DMS79 (cell line): ENCODE measurements at regions not wholly inside any gene's neighbourhood (a gene's known extent, or its start where the extent isn't known, plus 50 kb on each side); places are given as distances from the start of the nearest gene placed in this dataset.

ENCODE experiments used
- DNase-seq: peaks from one replicate; lab custom pipeline; 2025; lab: John Stamatoyannopoulos, UW

- DNase-seq, result no peak
These were observed 600.9 kb downstream of the PLCL1 start for GRCh38 chr2:198405311-198405710.

DNA sequence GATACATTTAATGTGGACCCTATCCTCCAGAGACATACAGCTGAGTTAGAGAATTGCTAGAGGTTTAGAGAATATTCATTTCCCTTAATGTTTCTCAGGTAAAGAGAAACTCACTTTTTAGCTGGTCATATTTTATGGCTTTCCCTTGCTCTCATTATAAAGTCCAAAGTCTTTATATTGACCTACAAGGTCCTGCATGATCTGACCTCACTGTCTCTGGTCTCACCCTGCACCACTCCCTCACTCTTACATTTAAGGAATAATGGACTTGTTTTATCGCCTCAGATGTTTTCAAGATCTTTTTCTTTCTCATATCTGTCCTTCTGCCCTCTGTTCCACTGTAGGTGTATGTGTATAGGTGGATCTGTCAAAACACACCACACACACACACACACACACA, 597.3 kb downstream of the PLCL1 start:
- DNase-seq, result no peak

DNA sequence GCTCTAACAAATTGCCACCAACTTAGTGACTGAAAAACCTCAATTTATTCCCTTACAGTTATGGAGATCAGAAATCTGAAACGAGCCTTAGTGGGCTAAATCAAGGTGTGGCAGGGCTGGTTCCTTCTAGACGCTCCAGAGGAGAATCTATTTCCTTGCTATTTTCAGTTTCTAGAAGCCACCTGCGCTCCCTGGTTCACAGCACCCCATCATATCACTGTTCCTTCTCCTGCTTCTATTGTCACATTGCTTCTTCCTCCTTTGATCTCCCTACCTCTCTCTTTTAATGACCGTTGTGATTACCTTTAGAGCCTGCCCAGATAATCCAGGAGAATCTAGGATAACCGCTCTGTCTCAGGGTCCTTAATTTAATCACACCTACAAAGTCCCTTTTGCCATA, 596.6 kb downstream of the PLCL1 start:
- DNase-seq, result no peak

GRCh38 chr2:198394208-198394607, 589.8 kb downstream of the PLCL1 start:
- DNase-seq, result no peak

- no peak for DNase-seq
These were observed 586.3 kb downstream of the PLCL1 start for GRCh38 chr2:198390670-198391069.

GRCh38 chr2:198387677-198388076, 583.3 kb downstream of the PLCL1 start:
- DNase-seq, result no peak

- no peak for DNase-seq
These were observed 581.5 kb downstream of the PLCL1 start for GRCh38 chr2:198385856-198386255.

GRCh38 chr2:198385326-198385725, 580.9 kb downstream of the PLCL1 start:
- DNase-seq, result no peak

DNA sequence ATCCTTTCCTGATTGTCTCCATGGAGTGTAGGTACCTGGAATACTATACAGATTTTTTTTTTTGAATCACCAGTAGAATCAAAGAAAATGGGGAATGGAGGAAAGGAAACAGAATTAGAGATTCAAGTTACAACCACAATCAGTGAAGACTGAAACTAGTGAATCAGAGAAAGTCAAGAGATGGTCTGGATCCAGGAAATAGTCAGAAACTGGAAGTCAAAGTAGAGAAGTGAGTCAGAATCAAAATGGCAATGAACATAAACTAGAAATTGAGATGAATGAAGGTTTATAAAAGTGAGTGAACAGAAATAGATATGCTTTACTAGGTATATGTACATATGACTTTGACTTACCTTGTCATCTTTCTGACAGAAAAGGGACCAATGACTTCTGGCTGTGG, 579.0 kb downstream of the PLCL1 start:
- no peak for DNase-seq

DNA sequence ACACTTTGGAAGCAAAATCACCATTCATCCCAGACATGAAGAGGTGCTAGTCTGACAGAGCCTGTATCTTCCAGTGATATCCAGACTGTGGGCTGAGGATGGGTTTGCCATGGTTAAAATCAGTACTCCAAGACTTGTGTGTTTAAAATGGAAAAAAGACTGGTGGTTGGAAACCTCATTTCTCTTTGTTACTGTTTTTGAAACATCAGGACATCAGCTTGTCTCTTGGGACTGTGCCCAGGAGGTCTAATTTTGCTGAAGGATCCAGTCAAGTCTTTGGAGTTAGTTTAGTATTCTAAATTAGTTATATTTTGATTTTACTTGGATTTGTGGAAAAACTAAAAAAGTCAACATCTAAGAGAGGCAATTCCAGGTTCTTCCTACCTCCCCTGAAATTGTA, 578.4 kb downstream of the PLCL1 start:
- DNase-seq, result no peak

DNA sequence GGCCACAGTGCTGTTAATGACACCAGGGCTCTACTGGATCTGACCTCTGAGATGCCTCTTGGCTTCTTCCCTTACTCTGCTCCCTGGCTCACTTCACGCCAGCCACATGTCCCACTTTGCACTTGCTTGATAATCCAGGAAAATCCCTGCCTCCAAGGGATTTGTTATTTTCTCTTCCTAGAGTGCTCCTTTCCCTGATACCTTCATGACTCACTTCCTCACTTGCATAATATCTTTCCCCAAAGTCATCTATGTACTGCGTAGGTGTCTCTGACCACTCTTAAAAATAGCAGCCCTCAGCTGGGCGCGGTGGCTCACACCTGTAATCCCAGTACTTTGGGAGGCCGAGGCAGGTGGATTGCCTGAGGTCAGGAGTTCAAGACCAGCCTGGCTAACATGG, 572.3 kb downstream of the PLCL1 start:
- DNase-seq, result no peak

- no peak for DNase-seq
These were observed 570.7 kb downstream of the PLCL1 start for GRCh38 chr2:198375083-198375410.

GRCh38 chr2:198374375-198375082, 570.1 kb downstream of the PLCL1 start:
- peak; percentile 0 for DNase-seq

GRCh38 chr2:198371921-198372543, 567.6 kb downstream of the PLCL1 start:
- DNase-seq, result no peak

GRCh38 chr2:198371329-198371728, 566.9 kb downstream of the PLCL1 start:
- no peak for DNase-seq

DNA sequence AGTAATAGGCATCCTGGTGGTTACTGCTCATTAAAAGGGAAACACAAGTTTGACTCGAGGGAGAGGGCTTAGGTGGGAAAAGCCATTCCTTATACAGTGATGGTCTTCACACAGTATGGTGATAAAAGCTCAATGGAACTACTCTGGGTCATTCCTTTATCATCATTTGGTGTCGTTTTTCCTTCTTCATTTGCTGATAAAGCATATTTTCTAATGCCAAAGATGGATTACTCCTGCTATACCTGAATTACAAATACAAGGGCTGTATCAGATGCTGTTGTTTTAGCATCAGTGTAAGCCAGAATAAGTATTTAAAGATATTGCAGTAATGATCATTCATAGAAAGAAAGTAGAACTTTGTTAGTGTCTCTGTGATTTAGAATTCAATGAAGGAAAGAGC, 563.7 kb downstream of the PLCL1 start:
- DNase-seq, result no peak

GRCh38 chr2:198362740-198363139, 558.3 kb downstream of the PLCL1 start:
- no peak for DNase-seq

GRCh38 chr2:198359308-198359707, 554.9 kb downstream of the PLCL1 start:
- DNase-seq, result no peak

GRCh38 chr2:198356157-198356556, 551.8 kb downstream of the PLCL1 start:
- no peak for DNase-seq

DNA sequence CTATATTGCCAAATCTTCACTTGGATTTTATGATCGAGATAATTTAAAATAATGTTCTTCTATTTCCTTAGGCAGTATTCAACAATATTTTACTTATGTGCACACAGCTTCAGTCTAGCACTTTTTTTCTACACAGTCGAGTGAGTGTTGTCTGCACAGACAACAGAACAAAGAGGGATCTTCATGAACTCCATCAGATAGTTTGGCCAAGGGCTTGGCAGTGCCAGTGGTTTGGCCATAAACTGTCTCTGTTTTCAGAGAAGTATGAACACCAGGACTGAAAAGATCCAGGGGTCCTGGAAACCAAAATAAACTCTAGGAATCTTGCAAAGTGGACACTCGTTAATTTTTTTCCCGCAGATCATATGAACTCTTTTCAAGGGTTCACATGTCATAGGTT, 547.3 kb downstream of the PLCL1 start:
- no peak for DNase-seq

DNA sequence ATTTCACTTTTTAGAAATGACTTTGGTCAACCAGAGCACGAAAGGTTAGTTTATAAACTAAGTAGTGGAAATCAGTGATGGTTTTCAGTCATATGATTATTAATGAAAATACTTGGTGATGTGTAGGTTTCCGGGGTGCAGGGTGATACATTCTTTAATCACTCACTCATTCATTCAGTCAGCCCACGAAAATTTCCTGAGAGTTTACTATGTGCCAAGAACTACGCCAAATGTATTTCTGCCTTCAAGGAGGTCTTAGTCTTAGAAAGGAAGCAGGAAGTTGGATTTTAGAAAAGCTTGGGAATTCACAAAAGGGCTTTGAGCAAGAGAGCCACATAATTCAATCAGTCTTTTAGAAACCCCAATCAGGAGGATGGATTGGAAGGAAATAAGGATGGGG, 543.6 kb downstream of the PLCL1 start:
- no peak for DNase-seq

GRCh38 chr2:198347349-198347748, 543.0 kb downstream of the PLCL1 start:
- no peak for DNase-seq

GRCh38 chr2:198343471-198343870, 539.1 kb downstream of the PLCL1 start:
- DNase-seq, result no peak

- no peak for DNase-seq
These were observed 536.5 kb downstream of the PLCL1 start for GRCh38 chr2:198340846-198341245.
